ENCODE measurements at regions not wholly inside any gene's neighbourhood (a gene's known extent, or its start where the extent isn't known, plus 50 kb on each side); places are given as distances from the start of the nearest gene placed in this dataset.

GRCh38 chr16:6932871-6933385, 399.7 kb upstream of the RBFOX1 start:
- DNase-seq (ENCODE audit: low spot score), result no peak

- DNase-seq (ENCODE audit: low spot score), result no peak
Observed at GRCh38 chr16:6929868-6930267, 402.8 kb upstream of the RBFOX1 start.

GRCh38 chr16:6926762-6927161, 405.9 kb upstream of the RBFOX1 start:
- no peak for DNase-seq (ENCODE audit: low spot score)

GRCh38 chr16:6926341-6926740, 406.3 kb upstream of the RBFOX1 start:
- DNase-seq (ENCODE audit: low spot score), result no peak

GRCh38 chr16:6918646-6919045, 414.0 kb upstream of the RBFOX1 start:
- no peak for DNase-seq (ENCODE audit: low spot score)

GRCh38 chr16:6916946-6917345, 415.7 kb upstream of the RBFOX1 start:
- no peak for DNase-seq (ENCODE audit: low spot score)

GRCh38 chr16:6913566-6913965, 419.1 kb upstream of the RBFOX1 start:
- no peak for DNase-seq (ENCODE audit: low spot score)

GRCh38 chr16:6910301-6910700, 422.3 kb upstream of the RBFOX1 start:
- DNase-seq (ENCODE audit: low spot score), result no peak

- DNase-seq (ENCODE audit: low spot score), result no peak
Observed at GRCh38 chr16:6905601-6906000, 427.0 kb upstream of the RBFOX1 start.

GRCh38 chr16:6903671-6904070, 429.0 kb upstream of the RBFOX1 start:
- no peak for DNase-seq (ENCODE audit: low spot score)

- no peak for DNase-seq (ENCODE audit: low spot score)
Observed at GRCh38 chr16:6898896-6899295, 433.7 kb upstream of the RBFOX1 start.

- no peak for DNase-seq (ENCODE audit: low spot score)
Observed at GRCh38 chr16:6897876-6898485, 434.7 kb upstream of the RBFOX1 start.

- no peak for DNase-seq (ENCODE audit: low spot score)
Observed at GRCh38 chr16:6892966-6893365, 439.7 kb upstream of the RBFOX1 start.

GRCh38 chr16:6891496-6891895, 441.1 kb upstream of the RBFOX1 start:
- no peak for DNase-seq (ENCODE audit: low spot score)

- DNase-seq (ENCODE audit: low spot score), result no peak
Observed at GRCh38 chr16:6888531-6888930, 444.1 kb upstream of the RBFOX1 start.

GRCh38 chr16:6884002-6884401, 448.6 kb upstream of the RBFOX1 start:
- DNase-seq (ENCODE audit: low spot score), result no peak

- DNase-seq (ENCODE audit: low spot score), result no peak
Observed at GRCh38 chr16:6880263-6880662, 452.4 kb upstream of the RBFOX1 start.

GRCh38 chr16:6864671-6865070, 468.0 kb upstream of the RBFOX1 start:
- DNase-seq (ENCODE audit: low spot score), result no peak

GRCh38 chr16:6864244-6864643, 468.4 kb upstream of the RBFOX1 start:
- DNase-seq (ENCODE audit: low spot score), result no peak

- DNase-seq (ENCODE audit: low spot score), result no peak
Observed at GRCh38 chr16:6863135-6863534, 469.5 kb upstream of the RBFOX1 start.

GRCh38 chr16:6861815-6862477, 470.7 kb upstream of the RBFOX1 start:
- no peak for DNase-seq (ENCODE audit: low spot score)

GRCh38 chr16:6861135-6861814, 471.4 kb upstream of the RBFOX1 start:
- DNase-seq (ENCODE audit: low spot score), result no peak

- no peak for DNase-seq (ENCODE audit: low spot score)
Observed at GRCh38 chr16:6857575-6857974, 475.1 kb upstream of the RBFOX1 start.

All from left forelimb (tissue), 1 donor.